GM21619 (cell line): ENCODE measurements at regions not wholly inside any gene's neighbourhood (a gene's known extent, or its start where the extent isn't known, plus 50 kb on each side); places are given as distances from the start of the nearest gene placed in this dataset.
"Not testable (repeated sequence)": the region's sequence is repeated elsewhere in the genome, so short reads cannot be mapped to it uniquely, and the experiment has no call there.

Experiments used
- ATAC-seq: cut with Tn5 transposase; IDR thresholded peaks from one replicate; pipeline ENCODE4 v1.9.1; 2021; ENCODE audit not compliant: unreplicated experiment

DNA sequence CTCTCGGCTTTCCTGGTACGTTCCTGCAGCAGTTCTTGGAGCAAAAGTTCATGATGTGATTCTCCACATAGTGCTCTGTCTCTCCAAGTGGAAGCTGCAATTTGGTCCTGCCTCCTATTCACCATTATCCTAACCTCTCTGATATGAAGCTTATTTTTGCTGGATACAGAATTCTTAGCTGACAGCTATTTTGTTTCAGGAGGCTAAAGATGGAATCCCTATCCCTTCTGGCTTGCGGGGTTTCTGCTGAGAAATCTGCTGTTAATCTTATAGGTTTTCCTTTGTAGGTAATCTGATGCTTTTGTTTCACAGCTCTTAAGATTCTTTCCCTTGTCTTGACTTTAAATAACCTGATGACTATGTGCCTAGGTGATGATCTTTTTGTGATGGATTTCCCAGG is 181.6 kb upstream of the VLDLR start:
- ATAC-seq, result no peak

DNA sequence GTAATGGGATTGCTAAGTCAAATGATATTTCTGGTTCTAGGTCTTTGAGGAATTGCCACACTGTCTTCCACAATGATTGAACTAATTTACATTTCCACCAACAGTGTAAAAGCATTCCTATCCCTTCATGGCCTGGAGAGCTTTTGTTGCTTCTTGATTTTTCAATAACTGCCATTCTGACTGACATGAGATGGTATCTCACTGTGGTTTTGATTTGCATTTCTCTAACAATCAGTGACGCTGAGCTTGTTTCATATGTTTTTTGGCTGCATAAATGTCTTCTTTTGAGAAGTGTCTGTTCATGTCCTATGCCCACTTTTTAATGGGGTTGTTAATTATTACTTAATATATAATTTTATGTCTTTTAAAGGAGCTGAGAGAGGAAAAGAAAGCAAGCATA is 177.7 kb upstream of the VLDLR start:
- not testable (repeated sequence) for ATAC-seq

DNA sequence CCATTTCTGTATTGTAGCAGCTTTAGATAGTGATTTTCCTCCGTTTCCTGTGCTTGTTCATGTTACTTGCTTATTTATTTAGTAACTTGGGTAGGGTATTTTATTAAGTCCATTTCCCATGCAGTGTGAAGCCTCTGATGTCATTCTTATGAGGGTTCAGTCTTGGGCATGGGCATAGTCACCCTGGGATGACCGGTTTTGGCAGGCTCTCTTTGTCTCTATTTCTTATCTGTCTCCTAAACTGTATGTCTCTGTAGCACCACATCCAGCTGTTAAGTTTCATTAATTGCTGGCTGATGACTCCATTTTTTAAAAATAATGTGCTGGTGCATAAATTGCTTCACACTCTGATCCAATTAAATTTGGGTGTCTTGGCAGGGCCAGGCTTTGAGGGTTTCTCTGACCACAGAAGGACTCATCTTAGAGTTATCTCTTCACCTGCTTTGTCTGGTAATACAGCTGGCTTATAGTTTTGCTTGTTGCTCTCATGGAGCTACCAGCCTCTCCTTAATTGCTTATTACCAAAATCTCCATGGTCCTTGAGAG is 173.3 kb upstream of the VLDLR start:
- no peak for ATAC-seq

DNA sequence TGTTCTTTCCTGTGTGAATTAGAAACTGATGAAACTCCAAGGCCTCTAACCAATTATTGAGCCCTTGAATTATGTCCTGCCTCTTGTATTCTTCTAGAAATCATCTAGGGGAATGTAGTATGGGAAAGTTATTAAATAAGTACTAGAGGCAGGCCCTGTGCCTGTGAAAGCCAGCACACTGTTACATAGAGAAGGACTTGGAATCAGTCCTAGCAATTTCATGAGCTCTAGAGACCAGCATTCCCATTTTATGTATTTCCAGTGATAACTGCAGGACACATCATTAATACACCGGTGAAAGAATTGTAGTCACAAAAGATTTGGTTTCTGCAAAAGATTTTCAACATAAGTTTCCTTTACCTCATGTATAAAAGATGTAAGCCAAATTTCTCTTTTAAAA is 168.5 kb upstream of the VLDLR start:
- ATAC-seq, result no peak

DNA sequence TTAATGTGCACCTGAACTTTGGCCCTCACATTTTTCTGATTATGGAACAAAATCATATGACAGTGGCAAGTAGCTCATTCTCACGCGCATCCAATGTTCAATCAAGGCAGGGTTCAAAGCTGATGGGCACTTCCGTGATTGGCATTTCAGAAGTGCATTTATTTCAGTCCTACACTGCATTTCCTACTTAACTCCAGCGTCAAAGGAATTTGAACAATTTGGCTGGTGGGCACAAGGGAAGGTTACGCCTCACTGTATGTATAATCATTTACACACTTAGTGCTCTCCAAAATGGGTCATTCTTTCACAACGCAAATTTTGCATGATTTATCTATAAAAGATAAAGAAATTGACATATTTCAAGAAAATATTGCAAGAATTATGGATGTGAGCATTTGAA is 167.9 kb upstream of the VLDLR start:
- ATAC-seq, result no peak

DNA sequence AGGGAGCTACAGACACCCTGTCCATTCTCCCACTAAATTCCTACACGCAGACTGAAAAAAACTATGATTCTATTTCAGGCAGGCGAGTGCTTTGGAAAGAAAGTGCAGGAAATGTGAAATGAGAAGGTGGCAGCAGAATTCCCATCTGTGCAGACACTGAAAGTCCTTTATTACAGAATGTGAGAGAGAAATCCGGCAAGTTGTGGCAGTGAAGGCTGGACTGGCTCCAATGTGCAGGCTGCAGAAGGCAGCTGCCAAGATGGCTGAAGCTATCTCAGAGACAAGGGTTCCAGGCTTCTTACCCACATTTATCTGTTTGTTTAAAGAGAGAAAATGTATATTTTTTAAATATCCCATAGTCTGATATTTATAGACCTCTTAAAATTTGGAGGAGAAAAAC is 161.8 kb upstream of the VLDLR start:
- no peak for ATAC-seq

DNA sequence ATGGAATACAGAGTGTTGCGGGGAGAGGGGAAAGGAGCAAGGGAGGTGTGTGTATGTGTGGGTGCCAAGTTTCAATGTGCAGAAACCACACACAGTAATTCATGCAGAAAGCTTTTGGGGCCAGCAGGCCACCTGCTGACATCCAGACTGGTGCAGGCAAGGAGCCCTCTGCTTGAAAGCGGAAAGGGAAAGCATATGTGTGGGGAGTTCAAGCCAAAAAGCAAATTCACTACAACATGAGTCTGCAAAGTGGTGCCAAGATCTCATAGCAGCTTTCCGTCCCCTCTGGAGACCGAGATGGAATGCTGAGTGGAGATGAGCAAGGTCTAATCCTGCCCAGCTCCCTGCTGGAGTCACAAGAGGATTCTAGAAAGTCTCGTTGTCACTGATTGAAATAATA is 159.7 kb upstream of the VLDLR start:
- ATAC-seq, result no peak

DNA sequence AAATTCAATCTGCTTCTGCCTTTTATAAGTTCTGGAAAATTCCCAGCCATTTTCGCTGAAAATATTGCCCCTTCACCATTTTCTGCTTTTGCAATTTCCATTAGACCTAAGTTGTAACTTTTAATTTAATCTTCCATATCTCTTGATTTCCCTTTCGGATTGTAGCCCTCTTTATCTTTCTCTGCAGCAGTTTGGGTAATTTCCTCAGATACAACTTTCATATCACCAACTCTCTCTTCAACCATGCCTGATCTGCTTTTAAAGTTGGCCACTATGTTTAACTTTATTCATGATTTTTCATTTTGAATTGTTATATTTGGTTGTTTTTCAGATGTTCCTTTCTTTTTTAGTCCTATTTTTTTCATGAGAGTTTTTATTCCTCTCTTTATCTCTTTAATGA is 157.0 kb upstream of the VLDLR start:
- ATAC-seq, result no peak

DNA sequence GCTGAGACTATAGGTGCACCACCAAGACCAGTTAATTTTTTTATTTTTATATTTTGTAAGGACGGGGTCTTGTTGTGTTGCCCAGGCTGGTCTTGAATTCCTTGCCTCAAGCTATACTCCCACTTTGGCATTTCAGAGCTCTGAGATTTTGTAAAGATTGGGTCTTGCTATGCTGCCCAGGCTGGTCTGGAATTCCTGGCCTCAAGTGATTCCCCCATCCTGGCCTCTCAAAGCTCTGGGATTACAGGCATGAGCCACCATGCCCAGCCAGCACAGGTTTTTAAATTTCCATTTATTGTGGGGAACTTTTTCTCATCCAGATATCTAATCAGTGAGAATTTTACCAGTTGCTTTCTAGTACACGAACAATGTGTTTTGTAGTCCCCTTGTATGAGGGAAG is 156.1 kb upstream of the VLDLR start:
- no peak for ATAC-seq

DNA sequence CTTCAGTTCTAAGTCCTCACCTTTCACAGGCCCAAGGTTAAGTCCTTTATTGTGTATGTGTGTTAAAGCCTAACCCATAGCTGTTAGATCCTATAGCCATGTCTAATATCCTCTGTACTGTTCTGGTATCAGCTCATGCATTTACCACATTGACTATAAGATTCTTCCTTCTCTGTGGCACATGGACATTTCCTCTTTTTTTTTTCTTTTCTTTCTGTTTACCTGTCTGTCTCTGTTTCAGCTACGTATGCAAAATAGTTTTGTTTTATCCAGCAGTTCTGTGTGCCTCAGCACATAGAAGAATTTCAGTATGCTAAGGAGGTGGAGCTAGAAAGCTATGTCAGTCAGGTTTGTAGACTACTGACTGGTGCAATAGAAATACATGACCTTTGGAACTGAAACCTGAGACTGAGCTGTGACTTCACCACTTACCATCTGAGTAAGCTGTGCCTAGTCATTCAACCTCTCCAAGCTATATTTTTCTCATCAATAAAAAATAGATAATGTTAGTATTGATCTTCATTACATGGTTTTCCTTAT is 155.6 kb upstream of the VLDLR start:
- peak; percentile 98 for ATAC-seq

DNA sequence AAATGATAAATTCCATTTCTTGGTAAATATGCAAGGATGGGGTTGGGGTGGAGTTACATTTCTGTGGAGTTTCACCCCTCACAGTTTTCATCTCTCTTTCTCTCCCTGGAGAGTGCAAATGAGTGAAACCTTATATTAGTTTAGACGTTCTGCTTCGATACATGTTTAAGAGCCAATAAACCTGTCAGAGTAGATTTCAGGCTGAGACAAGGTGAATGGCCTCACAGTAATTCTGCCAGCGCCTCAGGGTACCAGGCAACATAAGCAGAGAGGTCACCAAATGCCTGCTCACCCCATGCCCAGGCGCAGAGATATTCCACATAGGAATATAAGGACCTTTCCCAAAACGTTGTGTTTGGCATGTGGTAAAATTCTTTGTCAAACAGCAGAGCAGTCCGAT is 154.9 kb upstream of the VLDLR start:
- no peak for ATAC-seq

DNA sequence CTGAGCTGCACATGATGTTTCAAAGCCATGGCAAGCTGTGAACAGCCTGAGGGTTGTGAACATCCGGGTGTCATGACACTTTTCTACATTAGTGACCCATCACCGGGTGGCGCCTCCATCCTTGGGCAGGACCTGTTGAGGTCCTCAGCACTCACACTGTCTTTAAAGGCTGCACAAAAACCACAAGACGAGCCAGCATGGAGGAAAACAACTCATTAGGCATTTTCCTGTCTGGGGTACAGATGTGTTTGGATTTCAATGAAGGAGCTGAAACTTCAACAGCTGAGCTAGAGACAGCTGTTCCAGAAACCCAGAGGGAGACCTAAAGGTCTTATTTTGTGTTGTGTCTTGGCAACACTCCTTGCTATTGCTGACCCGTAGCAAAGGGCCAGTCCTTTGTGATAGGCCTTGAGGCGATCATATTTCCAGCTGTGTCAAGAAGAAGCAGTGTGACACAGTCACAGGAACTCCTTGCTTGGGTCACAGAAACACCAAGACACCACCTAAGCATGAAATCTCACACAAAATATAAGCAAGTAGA is 151.8 kb upstream of the VLDLR start:
- no peak for ATAC-seq

DNA sequence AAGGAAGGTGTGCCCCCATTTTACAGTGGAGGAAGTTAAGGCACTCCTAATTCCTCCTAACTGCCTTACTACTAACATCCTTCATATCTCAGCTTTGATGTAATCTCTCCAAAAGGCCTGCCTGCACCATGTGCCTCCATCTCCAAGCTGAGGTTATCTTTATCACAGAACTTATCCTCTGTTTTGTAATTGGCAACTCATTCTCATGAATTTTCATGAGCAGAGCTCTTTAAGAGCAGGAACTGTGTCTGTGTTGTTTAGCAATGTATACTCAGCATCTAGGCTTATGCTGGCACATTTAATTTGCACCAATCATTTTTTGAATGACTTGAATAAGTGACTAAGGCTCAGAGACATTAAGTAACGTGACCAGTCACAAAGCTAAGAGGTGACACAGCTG is 147.9 kb upstream of the VLDLR start:
- no peak for ATAC-seq

DNA sequence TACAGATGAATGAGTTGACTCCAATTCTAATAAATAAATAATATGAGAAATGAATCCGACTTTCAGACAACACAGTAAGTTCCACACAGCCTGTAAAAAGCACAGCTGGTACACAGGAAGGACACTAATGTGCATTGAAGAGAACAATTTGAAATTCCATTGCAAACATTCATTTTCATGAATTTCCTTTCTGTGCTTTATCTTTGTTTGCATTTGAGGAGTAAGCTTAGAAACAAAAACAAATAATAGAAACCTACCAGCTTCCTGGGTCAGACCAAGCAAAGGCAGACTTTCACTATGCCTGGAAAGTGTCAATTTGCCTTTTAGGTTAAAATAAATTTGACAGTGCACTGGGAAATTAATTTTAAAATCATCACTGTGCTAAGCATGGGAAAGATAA is 143.8 kb upstream of the VLDLR start:
- ATAC-seq, result no peak

DNA sequence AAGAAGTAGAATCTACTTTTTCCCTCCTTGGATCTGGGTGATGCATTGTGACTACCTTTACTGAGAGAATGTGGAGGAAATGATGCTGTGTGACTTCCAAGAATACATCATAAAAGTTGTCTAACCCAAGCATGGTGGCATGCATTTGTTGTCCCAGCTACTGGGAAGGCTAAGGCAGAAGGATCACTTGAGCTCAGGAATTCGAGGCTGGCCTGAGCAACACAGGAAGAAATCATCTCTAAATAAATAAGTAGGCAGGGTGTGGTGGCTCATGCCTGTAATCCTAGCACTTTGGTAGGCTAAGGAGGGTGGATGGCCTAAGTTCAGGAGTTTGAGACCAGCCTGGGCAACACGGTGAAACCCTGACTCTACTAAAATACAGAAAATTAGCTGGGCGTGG is 143.2 kb upstream of the VLDLR start:
- no peak for ATAC-seq

DNA sequence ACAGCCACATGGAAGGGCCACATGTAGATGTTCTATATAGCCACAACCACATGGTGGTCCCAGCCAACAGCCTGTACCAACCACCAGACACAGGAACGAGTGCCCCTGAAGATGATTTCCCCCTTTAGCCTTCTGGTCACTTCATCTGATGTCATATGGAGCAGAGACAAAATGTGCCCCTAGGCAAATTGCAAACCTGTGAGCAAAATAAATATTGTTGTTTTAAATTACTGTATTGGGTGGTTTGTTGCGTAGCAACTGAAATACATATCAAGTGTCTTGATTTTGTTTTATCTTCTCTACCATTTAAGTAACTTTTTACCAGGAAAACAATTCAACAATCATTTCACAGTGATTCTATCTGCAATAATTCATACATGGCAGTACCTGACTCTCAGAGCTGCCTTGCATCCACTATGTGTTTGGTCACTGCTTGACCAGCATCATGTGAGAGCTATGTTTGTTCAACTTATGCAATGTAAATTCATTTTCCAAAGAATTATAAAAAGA is 142.5 kb upstream of the VLDLR start:
- no peak for ATAC-seq

DNA sequence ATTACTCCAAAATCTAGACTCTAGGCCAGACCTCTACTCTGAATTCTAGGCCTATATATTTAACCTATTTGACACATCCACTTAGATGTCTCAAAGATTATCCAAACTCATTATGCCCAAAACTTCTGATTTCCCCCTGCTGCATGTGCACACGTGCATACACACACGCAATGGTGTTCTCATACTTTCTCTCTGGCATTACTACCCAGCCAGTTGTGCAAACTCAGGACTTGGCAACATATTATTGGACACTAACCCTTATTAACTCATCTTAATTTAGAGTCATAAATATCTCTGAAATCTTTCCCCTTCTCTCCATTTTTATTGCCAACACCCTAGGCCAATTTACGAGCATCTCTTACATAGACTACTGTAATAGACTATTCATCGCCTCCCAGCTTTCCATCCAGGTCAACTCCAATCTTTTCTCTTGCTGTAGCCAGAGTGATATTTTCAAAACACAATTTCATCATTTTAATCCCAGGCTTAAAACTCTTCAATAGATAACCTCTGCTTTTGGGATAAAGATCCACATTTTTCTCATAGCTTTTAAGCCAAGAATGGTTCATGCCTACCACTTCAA is 141.2 kb upstream of the VLDLR start:
- no peak for ATAC-seq

DNA sequence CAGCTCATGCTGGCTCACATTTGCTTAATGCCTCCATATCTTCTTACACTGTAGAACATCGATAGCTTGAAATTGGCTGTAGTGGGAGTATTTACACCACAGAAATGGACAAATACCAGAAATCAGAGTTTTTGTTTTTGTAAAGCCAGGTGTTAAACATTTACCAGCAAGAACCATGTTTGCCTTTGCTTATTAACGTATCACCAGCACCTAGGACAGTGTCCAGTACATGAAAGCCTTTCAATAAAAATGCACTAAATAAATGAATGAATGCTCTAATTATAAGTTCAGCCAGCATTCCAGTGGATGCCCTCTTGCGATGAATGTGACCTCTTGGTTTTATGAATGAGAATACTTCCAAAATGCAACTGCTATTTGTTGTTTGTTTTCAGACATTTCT is 140.4 kb upstream of the VLDLR start:
- no peak for ATAC-seq

DNA sequence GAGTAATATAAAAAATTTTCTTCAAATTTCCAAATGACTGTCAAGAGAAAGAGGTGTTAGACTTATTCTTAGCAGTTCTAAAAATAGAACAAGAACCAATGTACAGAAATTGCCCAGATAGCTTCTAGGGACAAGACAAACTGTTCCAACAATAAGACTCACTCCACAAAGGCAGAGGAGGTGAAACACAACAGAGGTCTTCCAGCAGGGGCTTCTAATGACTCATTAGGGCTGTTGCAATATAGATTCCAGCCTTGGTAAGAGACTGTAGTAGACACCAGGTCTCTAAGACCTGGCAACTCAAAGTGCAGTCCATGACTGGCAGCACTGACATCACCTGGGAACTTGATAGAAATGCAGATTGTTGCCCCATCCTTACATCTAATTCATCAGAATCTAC is 134.6 kb upstream of the VLDLR start:
- ATAC-seq, result no peak

DNA sequence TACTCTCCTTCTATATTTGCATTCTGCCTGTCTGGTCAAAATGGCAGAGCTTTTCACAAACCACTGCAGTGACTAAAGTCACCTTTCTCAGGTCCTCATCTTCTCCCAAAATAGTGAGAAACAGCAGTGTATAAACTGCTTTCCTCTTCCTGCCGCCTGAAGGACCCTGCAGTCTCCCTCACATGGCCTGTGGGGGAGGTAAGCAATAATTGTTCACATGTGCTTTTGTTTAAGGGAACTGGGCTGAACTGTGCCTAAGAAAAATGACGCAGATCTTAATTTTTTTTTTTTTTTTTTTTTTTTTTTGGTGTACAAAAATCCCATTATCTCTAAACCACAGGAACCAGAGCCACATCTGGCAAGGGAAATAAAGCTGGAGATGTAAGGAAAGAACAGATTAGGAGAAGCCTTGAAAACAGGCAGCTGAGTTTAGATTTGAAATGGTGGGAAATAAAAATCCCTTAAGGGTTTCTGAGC is 131.7 kb upstream of the VLDLR start:
- ATAC-seq, result no peak

DNA sequence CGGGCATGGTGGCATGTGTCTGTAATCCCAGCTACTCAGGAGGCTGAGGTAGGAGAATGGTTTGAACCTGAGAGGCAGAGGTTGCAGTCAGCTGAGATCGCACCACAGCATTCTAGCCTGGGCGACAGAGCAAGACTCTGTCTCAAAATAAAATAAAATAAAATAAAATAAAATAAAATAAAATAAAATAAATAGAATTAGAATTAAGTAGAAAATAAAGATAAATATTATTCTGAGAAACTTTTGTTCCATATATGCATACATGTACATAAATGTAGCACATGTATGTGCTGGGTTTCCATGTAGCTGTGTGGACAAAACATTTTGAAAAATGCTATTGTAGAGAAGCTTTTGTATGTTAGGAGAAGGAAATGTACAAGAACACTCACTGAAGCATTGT is 129.4 kb upstream of the VLDLR start:
- ATAC-seq, result no peak

DNA sequence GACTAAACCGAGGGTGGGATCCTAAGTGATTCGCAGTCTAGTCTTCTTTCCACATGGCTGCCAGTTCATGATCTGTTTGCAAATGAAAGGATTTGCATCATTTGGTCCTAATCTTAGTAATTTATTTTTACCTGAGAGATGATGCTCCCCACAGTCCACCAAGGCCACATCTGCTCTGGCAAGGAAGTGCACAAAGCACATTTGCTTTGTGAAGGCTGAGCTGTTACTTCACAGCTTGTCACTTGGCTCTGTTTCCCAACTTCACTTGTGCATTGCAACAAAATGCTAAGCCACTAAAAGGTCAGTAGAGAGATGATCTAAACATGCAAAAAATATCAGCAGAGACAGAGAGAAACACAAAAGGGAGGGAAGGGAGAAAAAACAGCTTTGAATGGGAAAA is 128.5 kb upstream of the VLDLR start:
- ATAC-seq, result no peak

DNA sequence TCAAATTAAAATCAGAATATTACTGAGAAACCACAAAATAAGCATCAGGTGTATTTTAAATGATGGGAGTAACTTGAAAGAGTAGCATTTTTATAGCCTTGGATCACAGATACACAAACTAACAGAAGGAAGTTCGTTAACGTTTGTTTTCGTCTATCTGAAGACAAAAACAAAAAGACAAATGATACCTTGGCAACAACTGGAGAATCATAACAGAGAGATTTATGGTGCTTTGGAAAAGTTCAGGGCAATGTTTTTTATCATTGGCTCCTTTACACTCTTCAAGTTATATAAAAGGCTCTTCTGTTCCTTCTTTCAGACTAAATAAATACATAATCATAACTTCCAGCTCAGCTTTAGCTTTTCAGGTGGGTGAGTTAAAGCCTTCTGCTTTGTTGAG is 128.1 kb upstream of the VLDLR start:
- no peak for ATAC-seq
